Large intestine (tissue), 3 donors: ENCODE measurements at regions not wholly inside any gene's neighbourhood (a gene's known extent, or its start where the extent isn't known, plus 50 kb on each side); places are given as distances from the start of the nearest gene placed in this dataset.

Experiments used
- DNase-seq, 2 donors: peaks; one replicate each; pipeline versions ENCODE4 v3.0.0 to v3.0.0-alpha.2; 2013
- H3K27ac ChIP-seq: one replicate; pipeline ENCODE4 v1.5.1; 2013; ENCODE audit warnings: low read length
- H3K27me3 ChIP-seq: 2 replicates; pipeline ENCODE4 v1.6.1; 2013; ENCODE audit warnings: low read length; ENCODE audit not compliant: control insufficient read depth, insufficient read depth
- H3K36me3 ChIP-seq: 2 replicates; pipeline ENCODE4 v1.6.1; 2013; ENCODE audit warnings: low read length; ENCODE audit not compliant: control insufficient read depth, insufficient read depth
- H3K4me1 ChIP-seq: one replicate; pipeline ENCODE4 v1.6.1; 2013; ENCODE audit warnings: low read length; ENCODE audit not compliant: control insufficient read depth, insufficient read depth
- H3K4me3 ChIP-seq: one replicate; pipeline ENCODE4 v1.5.1; 2013; ENCODE audit warnings: low read length
- H3K9me3 ChIP-seq: one replicate; pipeline ENCODE4 v1.6.1; 2013; ENCODE audit warnings: mild to moderate bottlenecking, low read depth, low read length, moderate library complexity; ENCODE audit not compliant: control insufficient read depth
- whole genome bisulfite sequencing: methylation state at CpG from one replicate; pipeline ENCODE4 v1.1.5; 2013; ENCODE audit warnings: low lambda C conversion rate; ENCODE audit not compliant: insufficient coverage; 5-methylcytosine and 5-hydroxymethylcytosine counted together

DNA sequence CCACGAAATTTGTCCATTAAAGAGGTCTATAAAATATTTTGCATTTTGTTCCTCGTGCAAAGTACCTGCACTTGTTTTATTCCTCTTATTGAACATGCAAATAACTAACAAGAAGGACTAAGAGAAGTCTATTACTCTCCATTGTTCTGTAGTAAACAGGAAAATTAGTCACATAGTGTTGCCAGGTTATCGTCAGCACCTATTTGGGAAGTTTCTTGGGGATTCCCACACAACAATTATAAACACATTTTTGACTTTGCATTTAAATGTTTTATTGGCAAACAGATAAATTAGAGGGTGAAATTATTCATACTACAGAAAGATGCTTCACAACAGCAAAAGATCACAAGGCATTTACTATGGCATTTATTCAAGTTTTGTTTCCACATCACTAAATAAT lies 174.5 kb downstream of the ZC3H11B start:
- 100% methylated on average over 1 of the region's 3 CpGs for WGBS
- no peak overlapping the region for H3K4me3 ChIP-seq
- H3K9me3 ChIP-seq: no peaks in the 10 kb centered on the region
- DNase-seq: no peak
- no peaks in the 10 kb centered on the region for H3K36me3 ChIP-seq
- H3K27ac ChIP-seq: no peak overlapping the region
- no peaks in the 10 kb centered on the region for H3K27me3 ChIP-seq
- no peaks in the 10 kb centered on the region for H3K4me1 ChIP-seq

DNA sequence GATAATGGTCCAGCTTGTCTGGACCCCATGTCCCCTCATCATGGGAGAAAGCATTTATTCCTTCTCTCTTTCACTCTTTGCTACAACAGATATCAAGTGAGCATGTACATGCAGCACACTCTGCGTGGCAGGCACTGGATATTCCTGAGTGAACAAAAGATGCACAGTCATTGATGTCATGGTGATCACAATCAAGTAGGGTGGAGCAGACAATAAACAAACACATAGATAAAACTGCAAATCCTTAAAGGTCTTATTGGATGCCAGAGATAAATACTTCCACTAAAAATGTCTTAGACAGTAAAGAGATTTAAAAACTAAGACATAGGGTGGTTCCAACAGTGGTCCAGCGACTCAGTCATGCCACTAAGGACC lies 178.0 kb downstream of the ZC3H11B start:
- Histone ChIP-seq H3K4me1 (no peaks in the 10 kb centered on the region), H3K4me3 (no peak overlapping the region), H3K9me3 (no peaks in the 10 kb centered on the region), H3K27me3 (no peaks in the 10 kb centered on the region), H3K36me3 (no peaks in the 10 kb centered on the region), H3K27ac (no peak overlapping the region)
- 100% methylated on average over 1 of the region's 2 CpGs for WGBS
- DNase-seq: no peak

DNA sequence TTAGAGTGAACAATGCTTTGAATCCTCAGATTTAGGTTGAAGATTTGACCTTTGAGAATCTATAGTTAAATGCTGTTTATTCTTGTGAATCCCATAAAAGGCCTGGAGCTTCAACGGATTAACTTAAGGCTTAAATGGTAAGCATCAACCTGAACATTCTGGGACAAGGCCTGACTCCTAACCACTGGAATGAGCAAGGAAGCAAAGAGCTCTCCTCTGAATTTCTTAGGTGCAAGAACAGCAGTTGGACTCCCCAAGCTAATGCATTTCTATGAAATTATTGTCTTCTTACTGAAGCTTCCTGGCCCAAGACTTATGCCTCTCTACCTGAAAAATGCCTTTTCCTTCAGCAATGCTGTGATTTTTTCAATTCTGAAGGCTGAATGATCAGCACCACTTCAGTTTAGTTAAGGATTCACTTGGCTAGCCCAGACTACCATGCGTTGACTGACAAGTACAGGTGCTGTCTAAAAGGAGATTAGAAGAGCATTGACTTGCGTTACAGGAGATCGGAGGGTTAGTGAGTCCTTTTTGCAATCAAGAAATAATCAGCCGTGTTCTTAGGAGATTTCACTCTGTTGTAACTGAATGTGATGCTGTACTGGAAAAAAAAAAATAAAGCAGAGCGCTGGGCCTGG lies 178.5 kb downstream of the ZC3H11B start:
- DNase-seq: no peak
- Histone ChIP-seq H3K36me3 (no peaks in the 10 kb centered on the region), H3K27me3 (no peaks in the 10 kb centered on the region), H3K9me3 (no peaks in the 10 kb centered on the region), H3K4me3 (no peak overlapping the region), H3K27ac (no peak overlapping the region), H3K4me1 (no peaks in the 10 kb centered on the region)
- no CpG with 5 or more reads among the region's 6 CpGs for WGBS

DNA sequence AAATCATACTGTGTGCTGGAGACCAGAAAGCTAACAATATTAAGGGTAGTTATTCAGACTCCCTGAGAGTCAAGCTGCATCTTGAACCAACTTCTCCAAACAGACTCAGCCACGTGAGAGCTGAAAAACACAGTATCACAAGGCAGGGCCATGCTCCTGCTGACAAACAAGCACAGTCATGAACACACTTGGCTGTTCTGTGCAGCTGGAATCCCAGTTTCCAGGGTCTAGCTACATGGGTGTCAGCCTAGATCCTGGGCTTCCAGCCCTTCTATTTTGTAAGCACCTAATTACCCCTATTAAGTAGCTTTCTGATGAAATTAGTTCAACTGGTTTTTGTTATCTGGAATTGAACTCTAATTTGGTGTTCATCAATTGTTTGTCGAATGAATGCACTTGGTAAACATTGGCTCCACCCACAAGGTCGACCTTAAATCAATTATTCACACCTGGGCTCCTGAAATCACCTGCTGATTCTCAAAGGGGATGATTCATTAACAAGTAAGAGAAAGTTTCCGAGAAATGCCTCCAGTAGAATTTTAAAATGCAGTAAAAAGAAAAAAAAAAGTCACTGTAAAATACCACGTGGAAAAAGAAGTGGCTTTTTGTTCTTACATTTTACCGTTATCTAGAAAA lies 179.3 kb downstream of the ZC3H11B start:
- H3K27ac ChIP-seq: no peak overlapping the region

DNA sequence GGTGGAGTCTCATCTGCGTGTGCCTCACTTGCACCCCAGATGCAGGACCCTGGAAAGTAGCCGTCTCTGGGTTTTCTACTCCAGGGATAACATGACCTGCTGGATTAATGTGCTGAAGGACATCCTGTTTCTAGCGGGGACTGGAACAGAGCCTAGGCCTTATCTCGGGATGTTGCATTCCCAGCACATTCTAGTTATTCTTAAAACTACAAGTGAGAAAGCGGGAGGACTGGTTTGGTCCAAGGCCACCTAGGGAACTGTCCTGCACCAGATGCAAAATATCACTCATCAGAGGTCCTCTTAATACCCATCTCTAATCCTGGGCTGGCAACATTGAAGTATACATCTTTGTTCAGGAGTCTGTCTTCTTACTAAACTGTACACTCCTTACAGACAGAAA lies 179.9 kb downstream of the ZC3H11B start:
- Histone ChIP-seq H3K4me3 (no peak overlapping the region), H3K27ac (no peak overlapping the region), H3K36me3 (no peaks in the 10 kb centered on the region), H3K27me3 (no peaks in the 10 kb centered on the region), H3K9me3 (no peaks in the 10 kb centered on the region), H3K4me1 (no peaks in the 10 kb centered on the region)
- no peak for DNase-seq
- WGBS: no CpG with 5 or more reads among the region's 5 CpGs

More for the DNA sequence above, 179.3 kb downstream of the ZC3H11B start:
- H3K4me3 ChIP-seq: no peak overlapping the region
- H3K4me1 ChIP-seq: no peaks in the 10 kb centered on the region
- no peaks in the 10 kb centered on the region for H3K27me3 ChIP-seq
- DNase-seq: no peak
- no peaks in the 10 kb centered on the region for H3K36me3 ChIP-seq
- WGBS: 75% methylated on average over 4 of the region's 6 CpGs
- H3K9me3 ChIP-seq: no peaks in the 10 kb centered on the region

DNA sequence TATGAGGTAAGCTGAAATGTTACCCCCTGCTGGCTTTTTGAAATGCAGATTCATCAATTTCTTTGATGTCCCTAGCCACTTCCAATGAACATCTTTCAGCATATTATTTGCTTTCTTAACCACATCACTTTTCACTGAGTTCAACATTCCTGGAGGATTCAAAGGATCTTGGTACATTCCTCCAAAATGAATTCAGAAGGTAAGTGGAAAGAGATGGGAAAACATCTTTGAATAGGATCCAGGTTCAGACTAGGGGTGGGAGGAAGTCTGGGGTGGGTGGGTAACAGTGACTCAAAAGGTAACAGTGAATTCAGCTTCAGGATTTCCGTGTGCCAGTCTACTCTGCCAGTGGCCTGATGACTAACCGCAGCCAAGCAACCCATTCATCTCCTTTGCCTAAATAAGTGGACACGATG lies 180.7 kb downstream of the ZC3H11B start:
- no peaks in the 10 kb centered on the region for H3K27me3 ChIP-seq
- no peaks in the 10 kb centered on the region for H3K36me3 ChIP-seq
- WGBS: no CpG with 5 or more reads among the region's 3 CpGs
- no peaks in the 10 kb centered on the region for H3K9me3 ChIP-seq
- H3K4me1 ChIP-seq: no peaks in the 10 kb centered on the region
- no peak overlapping the region for H3K27ac ChIP-seq
- DNase-seq: no peak
- H3K4me3 ChIP-seq: no peak overlapping the region

DNA sequence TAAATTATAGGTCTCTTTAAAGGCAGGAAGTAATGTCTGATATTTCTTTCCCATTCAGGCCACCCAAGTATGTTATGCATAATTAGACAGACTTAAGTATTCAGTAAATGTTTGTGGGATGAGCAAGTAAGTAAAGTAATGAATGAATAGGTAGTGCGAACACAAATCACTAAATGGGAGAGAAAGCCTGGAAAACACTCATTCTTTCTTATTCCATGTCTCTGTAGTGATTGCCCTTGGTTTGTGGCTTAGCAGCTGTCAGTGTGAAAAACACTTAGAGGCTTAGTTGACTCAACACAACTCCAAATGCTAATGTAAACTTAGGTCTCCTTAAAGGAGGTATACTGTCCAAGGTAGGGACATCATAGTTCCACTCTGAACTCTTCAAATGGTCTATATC lies 182.5 kb downstream of the ZC3H11B start:
- Histone ChIP-seq H3K27me3 (no peaks in the 10 kb centered on the region), H3K4me1 (no peaks in the 10 kb centered on the region), H3K4me3 (no peak overlapping the region), H3K27ac (no peak overlapping the region), H3K36me3 (no peaks in the 10 kb centered on the region), H3K9me3 (no peaks in the 10 kb centered on the region)
- WGBS: 100% methylated on average over 1 of the region's 1 CpG
- no peak for DNase-seq

DNA sequence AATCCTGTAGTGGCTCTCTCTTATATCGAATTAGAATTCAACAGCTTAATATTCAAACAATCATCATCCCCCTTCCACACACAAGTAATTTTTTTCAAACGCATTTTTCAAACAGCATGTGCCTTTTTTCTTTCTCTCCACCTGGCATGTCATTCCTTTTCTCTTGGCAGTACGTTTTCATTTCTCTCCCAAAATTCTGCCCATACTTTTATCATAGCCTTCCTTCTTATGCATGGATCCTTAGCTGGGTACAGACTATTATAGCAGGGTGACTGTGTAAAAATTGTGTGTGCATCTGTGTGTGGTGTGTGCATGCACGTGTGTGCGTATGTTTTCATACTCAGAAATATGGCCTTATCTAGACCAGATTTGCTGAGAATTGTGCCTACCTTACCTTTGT lies 184.3 kb downstream of the ZC3H11B start:
- Histone ChIP-seq H3K4me1 (no peaks in the 10 kb centered on the region), H3K27me3 (no peaks in the 10 kb centered on the region), H3K36me3 (no peaks in the 10 kb centered on the region), H3K27ac (no peak overlapping the region), H3K9me3 (no peaks in the 10 kb centered on the region), H3K4me3 (no peak overlapping the region)
- no peak for DNase-seq
- 50% methylated on average over 2 of the region's 5 CpGs for WGBS

DNA sequence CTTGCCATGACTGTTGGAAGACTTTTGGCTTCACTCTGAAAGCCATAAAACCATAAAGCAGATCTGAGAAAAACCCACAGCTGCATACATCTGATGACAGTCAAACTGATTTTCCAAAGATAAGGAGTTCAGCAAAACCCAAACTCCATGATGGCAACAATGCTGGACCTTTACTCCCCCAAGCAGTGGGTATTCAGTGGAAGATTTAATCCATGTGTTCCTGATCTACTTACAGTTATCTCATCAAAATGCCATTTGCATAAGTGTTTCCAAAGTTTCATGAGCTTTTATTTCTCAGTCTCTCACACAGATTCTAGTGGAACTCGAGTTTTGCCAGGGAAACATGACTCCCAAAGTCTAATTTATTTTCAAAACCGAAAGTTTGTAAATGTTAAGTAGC lies 184.9 kb downstream of the ZC3H11B start:
- no peaks in the 10 kb centered on the region for H3K36me3 ChIP-seq
- no peaks in the 10 kb centered on the region for H3K9me3 ChIP-seq
- H3K27me3 ChIP-seq: no peaks in the 10 kb centered on the region
- no peak for DNase-seq
- no CpG with 5 or more reads among the region's 2 CpGs for WGBS
- H3K4me3 ChIP-seq: no peak overlapping the region
- no peak overlapping the region for H3K27ac ChIP-seq
- no peaks in the 10 kb centered on the region for H3K4me1 ChIP-seq

DNA sequence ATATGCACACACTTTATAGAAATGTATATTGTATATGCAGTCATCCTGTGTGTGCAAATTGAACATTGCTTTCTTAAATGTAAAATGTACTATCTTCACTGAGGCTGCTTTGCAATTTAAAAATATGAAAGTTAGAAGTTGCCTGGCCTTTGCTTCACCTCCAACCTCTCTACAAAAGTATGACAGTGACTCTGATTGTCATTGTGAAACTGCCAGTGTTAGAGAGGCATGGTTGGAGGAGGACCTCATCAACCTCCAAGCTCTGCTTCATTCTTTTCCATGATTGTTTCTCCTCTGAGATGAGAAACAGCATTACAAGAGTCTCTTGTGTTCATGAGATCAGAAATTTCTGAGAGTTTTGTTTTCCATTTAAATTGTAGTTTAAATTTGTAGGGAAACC lies 185.5 kb downstream of the ZC3H11B start:
- H3K27me3 ChIP-seq: no peaks in the 10 kb centered on the region
- H3K27ac ChIP-seq: no peak overlapping the region
- H3K4me1 ChIP-seq: no peaks in the 10 kb centered on the region
- no peak for DNase-seq
- no peaks in the 10 kb centered on the region for H3K9me3 ChIP-seq
- H3K4me3 ChIP-seq: no peak overlapping the region
- no peaks in the 10 kb centered on the region for H3K36me3 ChIP-seq
